Breast epithelium (tissue), 4 donors: ENCODE measurements at regions not wholly inside any gene's neighbourhood (a gene's known extent, or its start where the extent isn't known, plus 50 kb on each side); places are given as distances from the start of the nearest gene placed in this dataset.
"Not testable (repeated sequence)": the region's sequence is repeated elsewhere in the genome, so short reads cannot be mapped to it uniquely, and the experiment has no call there.

ENCODE experiments used
- DNase-seq, 2 donors: peaks; one replicate each; pipeline ENCODE4 v3.0.0-alpha.2; 2019; ENCODE audit warnings: low spot score in 2 of 2
- H3K27ac ChIP-seq, 2 donors: fragments of 200-600 bp; sonication (generic) in 1 of 2; one replicate each; pipeline ENCODE4 v1.5.1; 2016 to 2019; ENCODE audit warnings: mild to moderate bottlenecking in 1 of 2
- H3K27me3 ChIP-seq, 2 donors: fragments of 200-600 bp; sonication (generic) in 1 of 2; one replicate each; pipeline versions ENCODE4 v1.5.1 to v1.6.0; 2017 to 2019; ENCODE audit warnings: control low read depth in 1 of 2, mild to moderate bottlenecking in 1 of 2
- H3K36me3 ChIP-seq: fragments of 200-600 bp; one replicate; pipeline ENCODE4 v1.5.1; 2019
- H3K4me1 ChIP-seq, 2 donors: fragments of 200-600 bp; sonication (generic); one replicate each; pipeline ENCODE4 v1.5.1; 2016 to 2019; ENCODE audit warnings: control low read depth in 1 of 2
- H3K4me3 ChIP-seq, 3 donors: fragments of 200-600 bp; sonication (generic); 1 replicate in 2 of 3; 2 replicates in 1 of 3; pipeline ENCODE4 v1.5.1; 2016 to 2019; ENCODE audit warnings: mild to moderate bottlenecking in 3 of 3, moderate library complexity in 2 of 3
- H3K9me3 ChIP-seq, 2 donors: fragments of 200-600 bp; sonication (generic) in 1 of 2; one replicate each; pipeline ENCODE4 v1.5.1; 2016 to 2019; ENCODE audit warnings: control low read depth in 1 of 2
- CTCF ChIP-seq, 3 donors: fragments of 450-650 bp; IDR thresholded peaks; one replicate each; pipeline ENCODE4 v1.5.1; 2016 to 2017; ENCODE audit warnings: antibody characterized with exemption in 3 of 3, mild to moderate bottlenecking in 3 of 3, moderate library complexity in 3 of 3
- POLR2A ChIP-seq: fragments of 450-650 bp; IDR thresholded peaks from one replicate; pipeline ENCODE4 v1.6.1; 2016; ENCODE audit warnings: antibody characterized with exemption, mild to moderate bottlenecking, moderate library complexity
- POLR2AphosphoS5 ChIP-seq, 3 donors: sonication (generic); formaldehyde crosslinking; IDR thresholded peaks; one replicate each; pipeline ENCODE4 v1.6.1; 2017; ENCODE audit warnings: antibody characterized with exemption in 3 of 3
- intact Hi-C: fragments of 100-400 bp; cut with DNase I; formaldehyde crosslinking; loops from one replicate; pipeline ENCODE4 v1.15.1; 2023; ENCODE audit warnings: low total_unique reads

- H3K27ac ChIP-seq: no peak overlapping the region
- no peak overlapping the region for H3K4me3 ChIP-seq
- TF ChIP-seq POLR2AphosphoS5 (IDR thresholded peaks at IDR 0.05) (no peak), POLR2A (no peak), CTCF (IDR thresholded peaks at IDR 0.05) (no peak)
- intact Hi-C loops: no loop called here
- H3K9me3 ChIP-seq: no peaks in the 10 kb centered on the region
- H3K4me1 ChIP-seq: no peaks in the 10 kb centered on the region
- H3K36me3 ChIP-seq: no peaks in the 10 kb centered on the region
- H3K27me3 ChIP-seq: no peaks in the 10 kb centered on the region
- DNase-seq: no peak
Measured at GRCh38 chr12:20003252-20003651, 365.1 kb upstream of the PDE3A start.

GRCh38 chr12:20004952-20005351, 363.4 kb upstream of the PDE3A start:
- TF ChIP-seq POLR2AphosphoS5 (IDR thresholded peaks at IDR 0.05) (no peak), CTCF (IDR thresholded peaks at IDR 0.05) (no peak), POLR2A (no peak)
- intact Hi-C loops: no loop called here

GRCh38 chr12:20006871-20007730, 361.2 kb upstream of the PDE3A start:
- Histone ChIP-seq H3K27ac (no peak overlapping the region), H3K4me1 (no peaks in the 10 kb centered on the region), H3K9me3 (no peaks in the 10 kb centered on the region), H3K4me3 (no peak overlapping the region), H3K36me3 (no peaks in the 10 kb centered on the region), H3K27me3 (no peaks in the 10 kb centered on the region)
- no peak for TF ChIP-seq POLR2A
- intact Hi-C loops: no loop called here
- DNase-seq: no peak

More at GRCh38 chr12:20004952-20005351, 363.4 kb upstream of the PDE3A start:
- Histone ChIP-seq H3K9me3 (no peaks in the 10 kb centered on the region), H3K27ac (no peak overlapping the region), H3K4me3 (no peak overlapping the region), H3K4me1 (no peaks in the 10 kb centered on the region), H3K36me3 (no peaks in the 10 kb centered on the region), H3K27me3 (no peaks in the 10 kb centered on the region)
- DNase-seq: no peak

GRCh38 chr12:20009965-20010364, 358.4 kb upstream of the PDE3A start:
- H3K36me3 ChIP-seq, H3K27me3 ChIP-seq, H3K4me1 ChIP-seq, H3K27ac ChIP-seq, DNase-seq, intact Hi-C loops, H3K4me3 ChIP-seq, H3K9me3 ChIP-seq: not testable (repeated sequence)

GRCh38 chr12:20011200-20011599, 357.1 kb upstream of the PDE3A start:
- H3K36me3 ChIP-seq: no peaks in the 10 kb centered on the region
- H3K27me3 ChIP-seq: no peaks in the 10 kb centered on the region
- no peak overlapping the region for H3K27ac ChIP-seq
- intact Hi-C loops: no loop called here
- no peak for DNase-seq
- no peaks in the 10 kb centered on the region for H3K4me1 ChIP-seq
- TF ChIP-seq CTCF (IDR thresholded peaks at IDR 0.05) (no peak), POLR2AphosphoS5 (IDR thresholded peaks at IDR 0.05) (no peak), POLR2A (no peak)
- no peaks in the 10 kb centered on the region for H3K9me3 ChIP-seq
- no peak overlapping the region for H3K4me3 ChIP-seq

- TF ChIP-seq CTCF (IDR thresholded peaks at IDR 0.05): no peak
- Histone ChIP-seq H3K4me3 (no peak overlapping the region), H3K9me3 (no peaks in the 10 kb centered on the region), H3K27me3 (no peaks in the 10 kb centered on the region), H3K27ac (no peak overlapping the region), H3K4me1 (no peaks in the 10 kb centered on the region), H3K36me3 (no peaks in the 10 kb centered on the region)
- DNase-seq: no peak
- intact Hi-C loops: no loop called here
Measured at GRCh38 chr12:20017802-20018201, 350.5 kb upstream of the PDE3A start.
